Right forelimb (tissue), 1 donor: ENCODE measurements at regions not wholly inside any gene's neighbourhood (a gene's known extent, or its start where the extent isn't known, plus 50 kb on each side); places are given as distances from the start of the nearest gene placed in this dataset.
"Not testable (repeated sequence)": the region's sequence is repeated elsewhere in the genome, so short reads cannot be mapped to it uniquely, and the experiment has no call there.

Source experiments
- DNase-seq: peaks from one replicate; pipeline ENCODE4 v3.0.0-alpha.2; 2018

GRCh38 chr1:38658883-38659282 is 200.7 kb downstream of the RRAGC start:
- DNase-seq: no peak

- no peak for DNase-seq
Measured at GRCh38 chr1:38657873-38658272, 201.7 kb downstream of the RRAGC start.

- DNase-seq: no peak
Measured at GRCh38 chr1:38657207-38657840, 202.2 kb downstream of the RRAGC start.

- DNase-seq: no peak
Measured at GRCh38 chr1:38656726-38657125, 202.8 kb downstream of the RRAGC start.

- DNase-seq: no peak
Measured at GRCh38 chr1:38652217-38652616, 207.4 kb downstream of the RRAGC start.

GRCh38 chr1:38651669-38652068 is 207.9 kb downstream of the RRAGC start:
- no peak for DNase-seq

GRCh38 chr1:38648417-38648816 is 211.2 kb downstream of the RRAGC start:
- no peak for DNase-seq

GRCh38 chr1:38647341-38647740 is 212.2 kb downstream of the RRAGC start:
- not testable (repeated sequence) for DNase-seq

GRCh38 chr1:38644092-38644491 is 215.5 kb downstream of the RRAGC start:
- DNase-seq: no peak

- no peak for DNase-seq
Measured at GRCh38 chr1:38641661-38642060, 217.9 kb downstream of the RRAGC start.

- no peak for DNase-seq
Measured at GRCh38 chr1:38640371-38640770, 219.2 kb downstream of the RRAGC start.

- DNase-seq: no peak
Measured at GRCh38 chr1:38628241-38628640, 231.3 kb downstream of the RRAGC start.

- no peak for DNase-seq
Measured at GRCh38 chr1:38625939-38626338, 233.6 kb downstream of the RRAGC start.

- no peak for DNase-seq
Measured at GRCh38 chr1:38624336-38625039, 235.1 kb downstream of the RRAGC start.

- no peak for DNase-seq
Measured at GRCh38 chr1:38623529-38623928, 236.0 kb downstream of the RRAGC start.

GRCh38 chr1:38622197-38622596 is 237.4 kb downstream of the RRAGC start:
- DNase-seq: no peak

- no peak for DNase-seq
Measured at GRCh38 chr1:38616846-38617245, 242.7 kb downstream of the RRAGC start.

- DNase-seq: no peak
Measured at GRCh38 chr1:38615680-38616079, 243.9 kb downstream of the RRAGC start.

- no peak for DNase-seq
Measured at GRCh38 chr1:38614861-38615260, 244.7 kb downstream of the RRAGC start.

GRCh38 chr1:38613996-38614395 is 245.6 kb downstream of the RRAGC start:
- DNase-seq: peak; percentile 51

GRCh38 chr1:38612951-38613350 is 246.6 kb downstream of the RRAGC start:
- no peak for DNase-seq

- DNase-seq: no peak
Measured at GRCh38 chr1:38611664-38612211, 247.8 kb downstream of the RRAGC start.

GRCh38 chr1:38609166-38610025 is 250.2 kb downstream of the RRAGC start:
- no peak for DNase-seq
